Skeletal muscle satellite cell (primary cell): ENCODE measurements at regions not wholly inside any gene's neighbourhood (a gene's known extent, or its start where the extent isn't known, plus 50 kb on each side); places are given as distances from the start of the nearest gene placed in this dataset.

Experiments used
- H3K27me3 ChIP-seq: 2 replicates; pipeline ENCODE4 v1.7.0; 2013; ENCODE audit warnings: low read length; ENCODE audit not compliant: control insufficient read depth, insufficient read depth
- H3K36me3 ChIP-seq: 2 replicates; pipeline ENCODE4 v1.7.0; 2013; ENCODE audit warnings: mild to moderate bottlenecking, control low read depth, low read length; ENCODE audit not compliant: insufficient read depth
- H3K4me1 ChIP-seq: 2 replicates; pipeline ENCODE4 v1.7.0; 2013; ENCODE audit warnings: low read length; ENCODE audit not compliant: control insufficient read depth, insufficient read depth
- H3K4me2 ChIP-seq: 2 replicates; pipeline ENCODE4 v1.7.0; 2013; ENCODE audit warnings: mild to moderate bottlenecking, low read length
- H3K4me3 ChIP-seq: 2 replicates; pipeline ENCODE4 v1.7.0; 2013; ENCODE audit warnings: low read length
- H3K9ac ChIP-seq: 2 replicates; pipeline ENCODE4 v1.7.0; 2013; ENCODE audit warnings: mild to moderate bottlenecking, low read depth, low read length, moderate library complexity
- H3K9me3 ChIP-seq: replicated peaks from 2 replicates; pipeline ENCODE4 v1.7.0; 2013; ENCODE audit warnings: mild to moderate bottlenecking, control low read depth, low read length

DNA sequence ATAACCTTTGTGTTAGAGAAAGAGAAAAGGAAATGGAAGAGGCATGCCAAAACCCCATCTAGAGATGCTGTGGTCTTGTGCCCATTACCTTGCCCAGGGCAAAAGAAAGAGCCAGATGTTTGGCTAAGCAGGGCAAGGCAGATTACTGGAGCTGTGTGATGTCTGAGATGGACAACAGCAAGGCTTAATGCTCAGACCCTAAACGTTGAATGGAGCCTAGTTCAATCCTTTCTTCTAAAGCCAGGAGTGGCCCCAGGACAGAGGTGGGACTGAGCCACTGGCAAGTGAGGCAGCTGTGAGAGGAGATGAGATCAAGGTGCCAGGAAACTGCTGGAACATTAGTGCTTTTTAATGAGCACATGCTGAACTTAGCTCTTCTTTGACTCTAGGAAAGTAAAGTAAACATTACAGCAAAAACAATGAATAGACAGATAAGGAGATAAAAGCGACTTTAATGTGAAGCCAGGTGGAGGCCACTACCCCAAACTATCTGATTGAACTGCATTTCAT is 143.0 kb upstream of the EGFLAM start:
- Histone ChIP-seq H3K4me1 (no peaks in the 10 kb centered on the region), H3K9ac (no peak overlapping the region), H3K36me3 (no peaks in the 10 kb centered on the region), H3K9me3 (no peaks in the 10 kb centered on the region), H3K27me3 (peaks cover 16% of the 10 kb centered on the region), H3K4me3 (no peak overlapping the region), H3K4me2 (no peak overlapping the region)

DNA sequence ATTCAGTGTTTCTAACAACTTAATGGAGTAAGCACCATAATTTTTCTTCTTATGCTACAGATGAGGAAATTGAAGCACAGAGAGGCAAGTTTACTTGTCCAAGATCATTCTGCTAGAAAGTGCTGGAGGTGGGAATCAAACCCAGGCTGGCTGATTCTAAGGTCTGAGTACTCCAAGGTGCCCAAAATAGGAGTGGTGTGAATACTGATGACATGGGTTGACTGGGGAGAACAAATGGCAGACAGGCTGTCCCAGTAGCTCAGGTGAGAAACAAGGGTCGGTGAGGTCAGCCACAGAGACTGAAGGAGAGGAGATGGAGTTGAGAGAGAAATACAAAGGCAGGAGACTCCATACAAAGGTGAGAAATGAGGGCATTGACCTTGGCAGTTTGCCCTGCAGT is 144.5 kb upstream of the EGFLAM start:
- H3K9me3 ChIP-seq, result no peaks in the 10 kb centered on the region
- no peaks in the 10 kb centered on the region for H3K4me1 ChIP-seq
- H3K4me3 ChIP-seq, result no peak overlapping the region
- no peak overlapping the region for H3K4me2 ChIP-seq
- peaks cover 11% of the 10 kb centered on the region for H3K27me3 ChIP-seq
- no peaks in the 10 kb centered on the region for H3K36me3 ChIP-seq
- H3K9ac ChIP-seq, result no peak overlapping the region

DNA sequence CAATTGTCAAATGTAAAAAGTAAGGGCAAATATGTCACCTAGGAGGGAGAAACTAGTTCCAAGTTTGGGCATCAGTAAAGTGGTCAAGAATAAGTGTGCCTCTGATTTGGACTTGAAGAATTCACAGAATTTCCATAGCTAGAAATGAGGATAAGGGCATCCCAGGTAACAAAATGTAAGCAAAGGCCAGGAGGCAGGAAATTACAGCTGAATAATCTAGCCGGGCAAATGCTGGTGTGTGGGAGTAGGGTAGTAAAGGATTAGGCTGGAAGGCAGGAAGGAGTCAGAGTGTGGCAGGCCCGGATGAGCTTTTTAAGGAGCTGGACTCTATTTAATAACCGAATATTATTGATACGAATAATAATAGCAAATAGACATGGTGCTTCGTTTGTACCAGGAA is 144.9 kb upstream of the EGFLAM start:
- no peaks in the 10 kb centered on the region for H3K4me1 ChIP-seq
- H3K36me3 ChIP-seq, result no peaks in the 10 kb centered on the region
- H3K9ac ChIP-seq, result no peak overlapping the region
- no peak overlapping the region for H3K4me2 ChIP-seq
- no peak overlapping the region for H3K4me3 ChIP-seq
- H3K9me3 ChIP-seq, result no peaks in the 10 kb centered on the region
- peaks cover 11% of the 10 kb centered on the region for H3K27me3 ChIP-seq

DNA sequence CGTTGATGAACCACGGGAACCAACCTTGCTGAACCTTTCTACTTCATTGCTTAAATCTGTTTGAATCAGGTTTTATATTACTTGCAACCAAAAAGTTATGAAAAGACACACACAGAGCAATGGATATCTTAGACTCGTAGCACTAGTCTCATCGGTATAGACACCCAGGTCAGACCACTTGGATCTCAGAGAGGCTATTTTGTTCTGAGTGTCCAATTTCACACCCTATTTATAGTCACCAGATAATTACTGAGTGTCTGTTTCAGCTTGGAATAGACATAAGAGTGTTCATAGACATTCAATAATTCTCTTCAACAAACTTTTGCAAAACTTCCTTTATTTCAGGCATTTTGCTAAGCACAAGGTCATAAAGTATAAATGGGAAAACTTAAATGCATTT is 145.4 kb upstream of the EGFLAM start:
- Histone ChIP-seq H3K36me3 (no peaks in the 10 kb centered on the region), H3K27me3 (peaks cover 11% of the 10 kb centered on the region), H3K4me1 (no peaks in the 10 kb centered on the region), H3K4me2 (no peak overlapping the region), H3K9ac (no peak overlapping the region), H3K9me3 (no peaks in the 10 kb centered on the region), H3K4me3 (no peak overlapping the region)

DNA sequence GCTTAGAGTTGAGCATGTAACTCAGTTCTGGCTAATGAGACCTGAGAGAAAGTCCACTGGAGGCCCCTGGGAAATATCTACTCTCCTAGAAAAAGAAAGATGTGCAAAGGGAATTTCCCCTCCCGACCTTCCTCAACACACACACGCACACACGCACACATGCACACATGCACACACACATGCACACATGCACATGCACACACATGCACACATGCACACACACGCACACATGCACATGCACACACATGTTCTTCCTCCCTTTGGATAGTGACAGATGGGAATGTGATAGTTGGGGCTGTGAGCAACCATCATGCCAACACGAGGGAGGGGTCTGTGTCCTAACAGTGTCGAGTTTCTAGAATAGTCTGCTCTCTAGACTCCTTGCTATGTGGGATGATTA is 148.2 kb upstream of the EGFLAM start:
- H3K4me2 ChIP-seq, result no peak overlapping the region
- no peak overlapping the region for H3K4me3 ChIP-seq
- H3K9ac ChIP-seq, result no peak overlapping the region
- no peaks in the 10 kb centered on the region for H3K9me3 ChIP-seq
- H3K27me3 ChIP-seq, result peaks cover 11% of the 10 kb centered on the region
- no peaks in the 10 kb centered on the region for H3K36me3 ChIP-seq
- H3K4me1 ChIP-seq, result no peaks in the 10 kb centered on the region

- Histone ChIP-seq H3K9me3 (no peaks in the 10 kb centered on the region), H3K27me3 (peaks cover 5% of the 10 kb centered on the region), H3K9ac (no peak overlapping the region), H3K36me3 (no peaks in the 10 kb centered on the region), H3K4me1 (no peaks in the 10 kb centered on the region), H3K4me2 (no peak overlapping the region), H3K4me3 (no peak overlapping the region)
Measured at GRCh38 chr5:38107096-38107495, 151.3 kb upstream of the EGFLAM start.

- Histone ChIP-seq H3K4me1 (no peaks in the 10 kb centered on the region), H3K4me3 (no peak overlapping the region), H3K27me3 (peaks cover 5% of the 10 kb centered on the region), H3K4me2 (no peak overlapping the region), H3K36me3 (no peaks in the 10 kb centered on the region), H3K9me3 (no peaks in the 10 kb centered on the region), H3K9ac (no peak overlapping the region)
Measured at GRCh38 chr5:38105801-38106200, 152.6 kb upstream of the EGFLAM start.

GRCh38 chr5:38105231-38105570 is 153.2 kb upstream of the EGFLAM start:
- H3K27me3 ChIP-seq, result peaks cover 10% of the 10 kb centered on the region
- no peak overlapping the region for H3K9ac ChIP-seq
- H3K9me3 ChIP-seq, result no peaks in the 10 kb centered on the region
- no peaks in the 10 kb centered on the region for H3K36me3 ChIP-seq
- no peaks in the 10 kb centered on the region for H3K4me1 ChIP-seq
- H3K4me2 ChIP-seq, result no peak overlapping the region
- no peak overlapping the region for H3K4me3 ChIP-seq

DNA sequence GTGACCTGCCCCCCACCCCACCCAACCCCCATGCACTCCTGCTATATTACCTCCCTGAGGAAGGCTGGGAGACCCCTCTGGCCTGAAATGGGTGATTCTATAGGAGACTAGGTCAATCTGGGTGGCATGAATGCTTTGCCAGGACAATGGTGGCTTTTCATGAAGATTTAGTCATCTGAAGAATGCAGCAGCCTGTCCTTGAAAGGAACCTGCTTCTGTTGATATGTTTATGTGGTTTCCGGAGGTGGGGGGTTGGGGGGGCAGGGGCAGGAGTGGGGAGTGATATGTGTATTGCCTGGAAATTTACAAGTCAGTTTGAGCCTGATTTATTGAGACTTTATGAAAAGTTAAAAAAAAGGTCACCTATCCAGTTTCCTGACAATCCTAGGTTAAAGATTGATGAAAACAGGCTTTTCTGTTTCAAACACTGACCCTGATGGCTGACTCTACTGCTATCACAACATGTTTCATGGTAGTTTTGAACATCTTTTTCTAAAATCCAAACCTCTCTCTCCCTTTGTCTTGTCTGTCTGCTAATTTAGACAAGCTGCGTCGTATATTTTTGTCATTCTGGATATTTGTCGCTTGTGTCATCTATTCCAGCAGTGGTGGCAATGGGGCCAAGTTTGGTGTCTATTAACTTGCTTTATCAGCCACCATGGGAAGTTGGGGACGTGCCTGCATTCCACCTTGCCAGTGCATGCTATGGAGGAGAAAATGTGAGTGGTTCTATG is 153.7 kb upstream of the EGFLAM start:
- Histone ChIP-seq H3K9me3 (no peaks in the 10 kb centered on the region), H3K4me2 (no peak overlapping the region), H3K4me1 (no peaks in the 10 kb centered on the region), H3K9ac (no peak overlapping the region), H3K27me3 (peaks cover 11% of the 10 kb centered on the region), H3K4me3 (no peak overlapping the region), H3K36me3 (no peaks in the 10 kb centered on the region)

- Histone ChIP-seq H3K27me3 (peaks cover 6% of the 10 kb centered on the region), H3K9me3 (no peaks in the 10 kb centered on the region), H3K9ac (no peak overlapping the region), H3K4me1 (no peaks in the 10 kb centered on the region), H3K36me3 (no peaks in the 10 kb centered on the region), H3K4me2 (no peak overlapping the region), H3K4me3 (no peak overlapping the region)
Measured at GRCh38 chr5:38101897-38102296, 156.5 kb upstream of the EGFLAM start.

DNA sequence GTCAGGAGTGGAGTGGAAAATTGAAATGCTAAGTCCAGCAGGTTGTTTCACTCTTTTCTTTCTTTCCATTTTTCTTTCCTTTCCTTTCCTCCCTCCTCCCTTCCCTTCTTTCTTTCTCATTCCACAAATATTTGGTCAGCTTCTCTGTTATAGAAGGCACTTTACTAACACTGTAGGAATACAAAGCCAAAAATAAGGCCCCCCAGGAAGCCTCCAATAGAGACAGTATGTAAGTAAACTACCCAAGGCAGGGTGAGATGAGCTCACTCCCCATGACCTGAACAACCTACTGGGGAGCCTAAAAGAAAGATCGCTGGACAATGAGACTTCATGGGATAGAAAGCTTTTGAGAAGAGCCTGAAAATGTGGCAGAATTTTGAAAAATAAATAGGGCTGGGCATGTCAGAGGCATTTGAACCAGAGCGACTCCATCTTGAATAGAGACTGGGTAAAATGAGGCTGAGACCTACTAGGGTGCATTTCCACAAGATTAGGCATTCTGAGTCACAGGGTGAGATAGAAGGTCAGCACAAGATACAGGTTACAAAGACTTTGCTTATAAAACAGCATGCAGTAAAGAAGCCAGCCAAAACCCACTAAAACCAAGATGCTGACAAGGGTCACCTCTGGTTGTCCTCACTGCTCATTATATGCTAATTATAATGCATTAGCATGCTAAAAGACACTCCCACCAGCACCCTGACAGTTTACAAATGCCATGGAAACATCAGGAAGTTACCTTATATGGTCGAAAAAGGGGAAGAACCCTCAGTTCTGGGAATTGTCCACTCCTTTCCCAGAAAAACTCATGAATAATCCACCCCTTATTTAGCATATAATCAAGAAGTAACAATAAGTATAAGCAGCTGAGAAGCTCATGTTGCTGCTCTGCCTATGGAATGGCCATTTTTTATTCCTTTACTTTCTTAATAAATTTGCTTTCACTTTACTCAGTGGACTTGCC is 158.9 kb upstream of the EGFLAM start:
- H3K4me2 ChIP-seq, result no peak overlapping the region
- no peaks in the 10 kb centered on the region for H3K36me3 ChIP-seq
- no peaks in the 10 kb centered on the region for H3K4me1 ChIP-seq
- H3K9me3 ChIP-seq, result no peaks in the 10 kb centered on the region
- H3K27me3 ChIP-seq, result peaks cover 24% of the 10 kb centered on the region
- H3K9ac ChIP-seq, result no peak overlapping the region
- no peak overlapping the region for H3K4me3 ChIP-seq
